ENCODE measurements at regions not wholly inside any gene's neighbourhood (a gene's known extent, or its start where the extent isn't known, plus 50 kb on each side); places are given as distances from the start of the nearest gene placed in this dataset.

DNA sequence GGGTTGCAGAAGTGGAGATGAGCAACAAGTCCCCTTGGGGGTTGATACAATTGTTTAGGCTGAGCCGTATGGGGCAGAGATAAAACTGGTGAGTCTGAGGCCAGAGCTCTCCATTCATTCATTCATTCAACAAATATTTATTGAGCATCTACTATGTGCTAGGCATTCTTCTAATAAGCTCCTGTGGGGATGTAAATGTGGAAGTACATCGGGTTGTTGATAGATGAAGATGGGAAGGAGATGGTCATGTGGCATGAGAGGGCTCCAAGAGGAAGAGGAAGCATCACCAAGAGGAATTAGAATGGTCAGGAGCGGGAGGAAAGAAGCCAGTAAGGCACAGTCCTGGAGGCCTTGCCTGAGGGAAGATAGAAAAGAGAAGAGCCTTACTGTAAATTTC, 98.7 kb upstream of the MLN start:
- Histone ChIP-seq H3K27ac (no peak overlapping the region), H3K4me3 (no peak overlapping the region), H3K36me3 (ENCODE audit: low read depth, missing control alignments) (no peaks in the 10 kb centered on the region), H3K4me1 (no peaks in the 10 kb centered on the region), H3K27me3 (no peaks in the 10 kb centered on the region), H3K9me3 (no peaks in the 10 kb centered on the region)
- DNase-seq, result no peak
- TF ChIP-seq, protein P1, sequence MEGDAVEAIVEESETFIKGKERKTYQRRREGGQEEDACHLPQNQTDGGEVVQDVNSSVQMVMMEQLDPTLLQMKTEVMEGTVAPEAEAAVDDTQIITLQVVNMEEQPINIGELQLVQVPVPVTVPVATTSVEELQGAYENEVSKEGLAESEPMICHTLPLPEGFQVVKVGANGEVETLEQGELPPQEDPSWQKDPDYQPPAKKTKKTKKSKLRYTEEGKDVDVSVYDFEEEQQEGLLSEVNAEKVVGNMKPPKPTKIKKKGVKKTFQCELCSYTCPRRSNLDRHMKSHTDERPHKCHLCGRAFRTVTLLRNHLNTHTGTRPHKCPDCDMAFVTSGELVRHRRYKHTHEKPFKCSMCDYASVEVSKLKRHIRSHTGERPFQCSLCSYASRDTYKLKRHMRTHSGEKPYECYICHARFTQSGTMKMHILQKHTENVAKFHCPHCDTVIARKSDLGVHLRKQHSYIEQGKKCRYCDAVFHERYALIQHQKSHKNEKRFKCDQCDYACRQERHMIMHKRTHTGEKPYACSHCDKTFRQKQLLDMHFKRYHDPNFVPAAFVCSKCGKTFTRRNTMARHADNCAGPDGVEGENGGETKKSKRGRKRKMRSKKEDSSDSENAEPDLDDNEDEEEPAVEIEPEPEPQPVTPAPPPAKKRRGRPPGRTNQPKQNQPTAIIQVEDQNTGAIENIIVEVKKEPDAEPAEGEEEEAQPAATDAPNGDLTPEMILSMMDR (IDR thresholded peaks at IDR 0.05), result no peak
- no peak for TF ChIP-seq POLR2A (IDR thresholded peaks at IDR 0.05)
- intact Hi-C loops (cut with DNase I; ENCODE audit: low total_unique reads), result no loop called here
- WGBS, 2 donors, result 87 to 91% methylated on average over 3 of the region's 3 CpGs

DNA sequence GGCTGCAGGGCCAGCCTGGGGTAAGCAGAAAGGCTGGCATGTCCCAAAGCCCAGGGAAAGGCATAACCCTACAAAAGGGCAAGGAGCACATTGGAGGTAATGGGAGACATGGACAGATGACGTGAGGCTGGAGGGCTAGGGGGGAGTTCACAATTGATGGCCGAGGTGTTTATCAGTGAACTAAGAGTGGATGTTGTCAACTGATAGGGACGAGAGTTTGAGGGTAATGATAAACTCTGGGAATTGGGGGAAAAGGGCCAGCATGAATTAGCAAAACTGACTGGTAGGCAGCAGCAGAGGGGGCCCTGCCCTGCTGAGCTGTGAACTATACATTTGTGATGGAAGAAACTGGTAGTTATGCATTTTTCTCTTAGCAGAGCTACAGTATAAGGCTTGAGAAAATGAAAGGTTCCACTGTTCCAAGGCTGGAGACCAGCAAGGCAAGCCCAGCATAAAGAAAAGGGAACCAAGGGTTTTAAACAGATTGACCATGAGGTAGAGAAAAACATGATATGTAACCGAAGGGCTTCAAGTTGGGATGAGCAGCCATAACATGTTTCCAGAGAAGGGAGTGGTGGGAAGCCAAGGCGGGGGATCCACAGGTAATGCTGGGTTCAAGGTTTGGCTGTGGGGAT, 98.1 kb upstream of the MLN start:
- Histone ChIP-seq H3K36me3 (ENCODE audit: low read depth, missing control alignments) (no peaks in the 10 kb centered on the region), H3K9me3 (no peaks in the 10 kb centered on the region), H3K27ac (no peak overlapping the region), H3K27me3 (no peaks in the 10 kb centered on the region), H3K4me3 (no peak overlapping the region), H3K4me1 (no peaks in the 10 kb centered on the region)
- TF ChIP-seq POLR2A (IDR thresholded peaks at IDR 0.05), result no peak
- TF ChIP-seq, protein P1 (IDR thresholded peaks at IDR 0.05), result no peak
- no peak for DNase-seq
- 79 to 91% methylated on average over 5 of the region's 5 CpGs for WGBS, 2 donors
- intact Hi-C loops (cut with DNase I; ENCODE audit: low total_unique reads), result no loop called here

DNA sequence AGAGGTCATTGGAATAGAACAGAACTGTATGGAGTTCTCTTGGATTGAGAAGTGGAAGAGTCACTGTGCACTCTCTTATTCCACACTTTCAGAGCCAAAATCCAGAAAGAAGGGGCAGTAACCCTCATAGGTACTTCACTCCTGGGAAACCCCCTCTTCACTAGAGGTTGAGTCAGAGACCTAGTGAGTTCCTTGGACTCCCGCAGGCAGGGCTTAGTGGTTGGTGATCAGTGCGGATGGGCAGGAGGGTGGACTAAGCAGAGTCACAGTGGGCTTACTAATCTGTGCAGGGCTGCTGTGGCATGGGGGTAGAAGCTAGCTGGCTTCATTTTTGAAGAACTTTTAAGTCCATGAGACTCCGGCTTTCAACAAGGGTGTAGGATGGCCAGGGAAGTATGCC, 95.0 kb upstream of the MLN start:
- DNase-seq, result no peak
- no peaks in the 10 kb centered on the region for H3K4me1 ChIP-seq
- H3K27ac ChIP-seq, result no peak overlapping the region
- no peaks in the 10 kb centered on the region for H3K9me3 ChIP-seq
- no peak for TF ChIP-seq POLR2A (IDR thresholded peaks at IDR 0.05)
- TF ChIP-seq, protein P1 (IDR thresholded peaks at IDR 0.05), result no peak
- no peaks in the 10 kb centered on the region for H3K36me3 ChIP-seq (ENCODE audit: low read depth, missing control alignments)
- H3K4me3 ChIP-seq, result no peak overlapping the region
- H3K27me3 ChIP-seq, result no peaks in the 10 kb centered on the region
- intact Hi-C loops (cut with DNase I; ENCODE audit: low total_unique reads), result no loop called here
- WGBS, 2 donors, result 60 to 62% methylated on average over 3 of the region's 3 CpGs

DNA sequence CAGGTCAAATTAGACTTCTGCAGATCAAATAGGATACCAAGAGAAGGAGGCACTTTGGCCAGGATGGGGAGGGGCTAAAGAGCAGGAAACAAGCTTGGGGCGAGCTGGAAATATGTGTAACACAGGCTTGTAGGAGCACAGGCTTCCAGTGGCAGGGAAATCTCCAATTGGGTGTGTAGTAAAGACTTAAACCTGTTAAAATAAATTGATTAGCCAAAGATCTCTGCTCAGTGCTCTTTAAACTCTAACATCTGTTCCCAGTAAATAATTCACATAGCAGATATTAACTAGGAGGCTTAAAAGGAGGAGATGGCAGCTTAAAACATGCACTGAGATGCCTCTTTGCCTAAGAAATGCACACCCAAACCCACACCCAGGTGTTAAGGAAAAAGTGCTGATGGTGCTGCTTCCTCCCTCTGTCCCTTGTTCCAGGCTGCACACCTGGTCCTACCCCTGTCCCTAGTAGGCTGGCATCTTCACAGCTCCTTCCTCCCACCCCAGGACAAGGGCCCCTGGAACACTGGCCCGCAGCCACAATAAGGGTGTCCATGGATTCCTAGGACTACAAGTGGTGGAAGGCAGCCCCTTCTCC, 93.5 kb upstream of the MLN start:
- no peaks in the 10 kb centered on the region for H3K9me3 ChIP-seq
- intact Hi-C loops (cut with DNase I; ENCODE audit: low total_unique reads), result no loop called here
- no peaks in the 10 kb centered on the region for H3K4me1 ChIP-seq
- H3K27ac ChIP-seq, result no peak overlapping the region
- WGBS, 2 donors, result 86 to 90% methylated on average over 2 of the region's 2 CpGs
- TF ChIP-seq, protein P1 (IDR thresholded peaks at IDR 0.05), result no peak
- TF ChIP-seq POLR2A (IDR thresholded peaks at IDR 0.05), result no peak
- no peak overlapping the region for H3K4me3 ChIP-seq
- no peak for DNase-seq
- no peaks in the 10 kb centered on the region for H3K36me3 ChIP-seq (ENCODE audit: low read depth, missing control alignments)
- H3K27me3 ChIP-seq, result no peaks in the 10 kb centered on the region
